PC-3 (cell line): ENCODE measurements at regions not wholly inside any gene's neighbourhood (a gene's known extent, or its start where the extent isn't known, plus 50 kb on each side); places are given as distances from the start of the nearest gene placed in this dataset.

Experiments
- EZH2 ChIP-seq: fragments of 300-600 bp; sonication (generic); IDR thresholded peaks from one replicate; pipeline ENCODE4 v1.6.1; 2017; ENCODE audit warnings: antibody characterized with exemption, mild to moderate bottlenecking, low read length; ENCODE audit not compliant: unreplicated experiment
- EZH2phosphoT487 ChIP-seq: fragments of 300-600 bp; sonication (generic); IDR thresholded peaks from 2 replicates; pipeline ENCODE4 v1.6.1; 2018; ENCODE audit warnings: mild to moderate bottlenecking, antibody characterized with exemption, low read length, borderline replicate concordance

DNA sequence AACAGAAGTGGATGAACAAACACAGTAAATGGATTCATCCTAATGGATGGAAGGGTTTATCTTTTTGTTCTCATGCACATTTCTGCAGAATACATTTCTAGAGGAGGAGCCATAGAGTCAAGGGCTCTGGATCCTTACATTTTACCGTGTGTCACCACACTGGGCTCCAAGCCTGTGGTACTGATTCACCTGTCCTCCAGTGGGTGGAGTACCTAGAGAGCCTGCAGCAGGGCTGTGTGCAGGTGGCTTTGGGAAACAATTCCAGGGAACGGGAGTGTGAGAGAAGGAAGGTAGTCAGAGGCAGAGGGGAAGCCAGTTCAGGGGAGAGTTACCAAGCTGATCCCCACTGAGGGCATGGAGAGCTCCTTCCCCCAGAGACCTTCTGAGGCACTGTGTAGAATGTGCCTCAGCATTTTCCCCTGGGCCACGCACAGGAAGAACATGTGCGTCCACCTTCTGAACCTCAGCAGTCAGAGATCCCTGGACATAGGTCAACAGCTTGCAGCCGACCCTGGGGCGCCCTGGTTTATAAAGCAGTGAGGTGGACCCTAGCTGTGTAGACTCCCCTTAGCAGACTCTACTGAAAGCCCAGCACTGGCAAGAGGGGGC, 85.3 kb upstream of the SLC22A23 start:
- TF ChIP-seq EZH2 = no peak
- no peak for TF ChIP-seq EZH2phosphoT487
